MCF 10A (cell line): ENCODE measurements at regions not wholly inside any gene's neighbourhood (a gene's known extent, or its start where the extent isn't known, plus 50 kb on each side); places are given as distances from the start of the nearest gene placed in this dataset.

Experiments used
- BruUV-seq: library from RNA; stranded (reverse); fragments of 400-500 nt; replicated peaks from 2 replicates; lab custom pipeline; 2021; lab: Mats Ljungman, UMichigan
- CTCF ChIA-PET: fragments of 300-600 bp; sonication (Branson Sonifier 250); formaldehyde crosslinking; extraction: SDS; loops from one replicate; lab custom pipeline; 2021; ENCODE audit warnings: antibody characterized with exemption, inconsistent platforms; lab: Yijun Ruan, JAX
- POLR2A ChIA-PET: fragments of 300-600, 350-650 bp; sonication (Branson Sonifier 250); formaldehyde crosslinking; extraction: SDS; loops from one replicate; lab custom pipeline; 2020; ENCODE audit warnings: antibody characterized with exemption, inconsistent platforms; lab: Yijun Ruan, JAX
- DNase-seq: peaks from one replicate; pipeline ENCODE4 v3.0.0-alpha.2; 2018; ENCODE audit not compliant: unreplicated experiment
- H3K27ac Mint-ChIP-seq: one replicate; pipeline ENCODE4 v1.8.0; 2022; ENCODE audit warnings: mild to moderate bottlenecking, low read depth, mixed read lengths; ENCODE audit not compliant: unreplicated experiment
- H3K27me3 Mint-ChIP-seq: one replicate; pipeline ENCODE4 v1.8.0; 2022; ENCODE audit warnings: mixed read lengths; ENCODE audit not compliant: insufficient read depth, unreplicated experiment
- H3K36me3 Mint-ChIP-seq: one replicate; pipeline ENCODE4 v1.8.0; 2022; ENCODE audit warnings: mild to moderate bottlenecking, moderate library complexity, mixed read lengths; ENCODE audit not compliant: insufficient read depth, unreplicated experiment
- H3K4me1 Mint-ChIP-seq: one replicate; pipeline ENCODE4 v1.8.0; 2022; ENCODE audit warnings: mixed read lengths; ENCODE audit not compliant: insufficient read depth, unreplicated experiment
- H3K4me3 Mint-ChIP-seq: one replicate; pipeline ENCODE4 v1.8.0; 2022; ENCODE audit warnings: mild to moderate bottlenecking, moderate library complexity, mixed read lengths; ENCODE audit not compliant: unreplicated experiment
- H3K9me3 Mint-ChIP-seq: one replicate; pipeline ENCODE4 v1.8.0; 2022; ENCODE audit warnings: mixed read lengths; ENCODE audit not compliant: unreplicated experiment
- intact Hi-C: fragments of 100-400 bp; cut with micrococcal nuclease; formaldehyde crosslinking; loops from 2 replicates; pipeline ENCODE4 v1.14.1; 2022
- TF ChIP-seq, protein P1 (sequence below): fragments of 200-600 bp; IDR thresholded peaks from one replicate; pipeline ENCODE4 v1.8.0; 2022; ENCODE audit warnings: antibody characterized with exemption, mild to moderate bottlenecking; ENCODE audit not compliant: unreplicated experiment

DNA sequence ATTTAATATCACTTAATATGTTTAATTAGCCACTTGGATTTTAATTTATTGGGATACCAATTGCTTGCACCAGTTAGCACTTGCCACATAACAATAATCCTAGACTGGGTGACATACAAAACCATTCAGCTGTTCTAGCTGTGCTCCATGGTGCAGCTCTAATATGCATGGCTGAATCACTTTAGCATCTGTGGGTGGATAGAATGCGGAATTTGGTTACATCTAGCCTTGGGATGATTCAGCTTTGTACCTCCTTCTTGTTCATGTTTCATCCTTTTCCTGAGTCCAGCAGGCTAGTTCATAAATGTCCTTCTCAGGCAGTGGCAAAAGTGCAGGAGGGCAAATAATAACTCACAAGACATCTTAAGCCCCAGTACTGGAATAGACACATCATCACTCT is 1263.0 kb downstream of the LRFN5 start:
- POLR2A ChIA-PET: no interaction called here
- intact Hi-C loops: no loop called here
- no peaks in the 10 kb centered on the region for H3K36me3 Mint-ChIP-seq
- no peaks in the 10 kb centered on the region for H3K9me3 Mint-ChIP-seq
- CTCF ChIA-PET: interaction anchor here (0.7 kb wide), 1 partner anchor 549 kb away, joined by 3 read pairs; no protein-coding TSS in a partner anchor
- no peak for DNase-seq
- TF ChIP-seq, protein P1, sequence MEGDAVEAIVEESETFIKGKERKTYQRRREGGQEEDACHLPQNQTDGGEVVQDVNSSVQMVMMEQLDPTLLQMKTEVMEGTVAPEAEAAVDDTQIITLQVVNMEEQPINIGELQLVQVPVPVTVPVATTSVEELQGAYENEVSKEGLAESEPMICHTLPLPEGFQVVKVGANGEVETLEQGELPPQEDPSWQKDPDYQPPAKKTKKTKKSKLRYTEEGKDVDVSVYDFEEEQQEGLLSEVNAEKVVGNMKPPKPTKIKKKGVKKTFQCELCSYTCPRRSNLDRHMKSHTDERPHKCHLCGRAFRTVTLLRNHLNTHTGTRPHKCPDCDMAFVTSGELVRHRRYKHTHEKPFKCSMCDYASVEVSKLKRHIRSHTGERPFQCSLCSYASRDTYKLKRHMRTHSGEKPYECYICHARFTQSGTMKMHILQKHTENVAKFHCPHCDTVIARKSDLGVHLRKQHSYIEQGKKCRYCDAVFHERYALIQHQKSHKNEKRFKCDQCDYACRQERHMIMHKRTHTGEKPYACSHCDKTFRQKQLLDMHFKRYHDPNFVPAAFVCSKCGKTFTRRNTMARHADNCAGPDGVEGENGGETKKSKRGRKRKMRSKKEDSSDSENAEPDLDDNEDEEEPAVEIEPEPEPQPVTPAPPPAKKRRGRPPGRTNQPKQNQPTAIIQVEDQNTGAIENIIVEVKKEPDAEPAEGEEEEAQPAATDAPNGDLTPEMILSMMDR: no peak
- no peak overlapping the region for H3K4me3 Mint-ChIP-seq
- H3K27ac Mint-ChIP-seq: no peak overlapping the region
- H3K27me3 Mint-ChIP-seq: no peaks in the 10 kb centered on the region
- no TSS peak for BruUV-seq
- no peaks in the 10 kb centered on the region for H3K4me1 Mint-ChIP-seq

DNA sequence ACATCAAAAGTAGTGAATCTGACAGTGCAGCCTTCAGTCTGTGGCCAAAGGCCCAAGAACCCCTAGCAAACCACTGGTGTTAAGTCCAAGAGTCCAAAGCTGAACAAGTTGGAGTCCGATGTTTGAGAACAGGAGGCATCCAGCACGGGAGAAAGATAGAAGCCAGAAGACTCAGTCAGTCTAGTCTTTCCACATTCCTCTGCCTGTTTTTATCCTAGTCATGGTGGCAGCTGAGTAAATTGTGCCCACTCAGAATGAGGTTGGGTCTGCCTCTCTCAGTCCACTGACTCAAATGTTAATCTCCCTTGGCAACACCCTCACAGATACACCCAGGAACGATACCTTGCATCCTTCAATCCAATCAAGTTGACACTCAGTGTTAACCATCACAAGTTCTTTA is 1255.4 kb downstream of the LRFN5 start:
- BruUV-seq: no TSS peak
- TF ChIP-seq, protein P1: no peak
- intact Hi-C loops: no loop called here
- Mint-ChIP-seq H3K27ac (no peak overlapping the region), H3K36me3 (no peaks in the 10 kb centered on the region), H3K27me3 (no peaks in the 10 kb centered on the region), H3K4me1 (peaks cover 5% of the 10 kb centered on the region), H3K9me3 (no peaks in the 10 kb centered on the region), H3K4me3 (no peak overlapping the region)
- CTCF ChIA-PET: no interaction called here
- POLR2A ChIA-PET: no interaction called here
- DNase-seq: no peak

DNA sequence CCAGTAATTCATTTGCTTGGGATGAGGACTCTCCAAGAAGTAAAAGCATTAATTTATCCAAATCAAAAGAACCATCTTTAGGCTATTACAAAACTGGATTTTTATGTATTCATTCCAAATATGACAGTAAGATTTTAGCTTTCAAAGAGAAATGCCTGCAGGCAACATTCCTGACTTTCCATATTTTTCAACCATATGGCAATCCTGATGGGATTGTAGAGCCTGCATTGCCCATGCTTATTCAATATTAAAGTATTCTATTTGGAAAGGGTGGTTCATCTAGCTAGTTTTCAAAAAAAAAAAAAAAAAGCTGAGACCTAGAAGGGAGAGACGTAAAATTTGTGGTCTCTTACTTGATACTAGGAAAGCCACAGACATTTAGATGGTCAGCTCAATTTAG is 1253.7 kb downstream of the LRFN5 start:
- no peak overlapping the region for H3K4me3 Mint-ChIP-seq
- ChIA-PET POLR2A (interaction anchor here (0.7 to 1.0 kb wide), 3 partner anchors 7 to 559 kb away, joined by 3 to 4 read pairs (median 3); no protein-coding TSS in a partner anchor), CTCF (interaction anchor here (0.6 to 0.7 kb wide), 2 partner anchors 914 to 1117 kb away, joined by 3 read pairs; no protein-coding TSS in a partner anchor)
- no peak for DNase-seq
- H3K9me3 Mint-ChIP-seq: no peaks in the 10 kb centered on the region
- intact Hi-C loops: no loop called here
- BruUV-seq: no TSS peak
- TF ChIP-seq, protein P1: no peak
- H3K4me1 Mint-ChIP-seq: peaks cover 12% of the 10 kb centered on the region
- H3K36me3 Mint-ChIP-seq: no peaks in the 10 kb centered on the region
- no peaks in the 10 kb centered on the region for H3K27me3 Mint-ChIP-seq
- H3K27ac Mint-ChIP-seq: no peak overlapping the region

DNA sequence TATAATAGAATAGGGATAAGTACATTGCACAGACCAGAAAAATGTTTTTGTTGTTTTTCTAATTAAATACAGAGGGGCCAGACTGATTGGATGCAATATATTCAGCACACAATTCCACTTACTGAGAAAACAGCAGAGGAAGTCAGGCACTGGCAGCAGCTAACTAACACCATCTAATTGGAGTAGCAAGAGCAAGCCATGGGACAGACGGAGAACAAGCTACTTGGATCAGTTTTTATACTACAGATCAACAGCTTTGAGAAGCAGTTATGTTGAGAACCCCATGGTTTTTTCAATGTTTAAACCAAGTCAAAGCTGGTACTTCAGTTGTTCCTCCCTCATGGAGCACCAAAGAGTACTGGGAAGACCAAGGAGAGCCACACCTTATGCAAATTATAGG is 1249.4 kb downstream of the LRFN5 start:
- Mint-ChIP-seq H3K9me3 (no peaks in the 10 kb centered on the region), H3K4me3 (no peak overlapping the region)

More for the DNA sequence above, 1249.4 kb downstream of the LRFN5 start:
- BruUV-seq: no TSS peak
- intact Hi-C loops: no loop called here
- ChIA-PET CTCF (no interaction called here), POLR2A (no interaction called here)
- TF ChIP-seq, protein P1: no peak
- Mint-ChIP-seq H3K4me1 (peaks cover 24% of the 10 kb centered on the region), H3K27me3 (no peaks in the 10 kb centered on the region), H3K27ac (no peak overlapping the region), H3K36me3 (no peaks in the 10 kb centered on the region)
- DNase-seq: no peak
